ENCODE measurements at regions not wholly inside any gene's neighbourhood (a gene's known extent, or its start where the extent isn't known, plus 50 kb on each side); places are given as distances from the start of the nearest gene placed in this dataset.
"Not testable (repeated sequence)": the region's sequence is repeated elsewhere in the genome, so short reads cannot be mapped to it uniquely, and the experiment has no call there.

GRCh38 chr4:30867427-30867826 lies 147.3 kb downstream of the PCDH7 start:
- no peak overlapping the region for H2AFZ ChIP-seq (ENCODE audit: low read length)
- H3K4me2 ChIP-seq (ENCODE audit: low read length): no peak overlapping the region
- H3K79me2 ChIP-seq (ENCODE audit: insufficient read depth, low read length): no peaks in the 10 kb centered on the region
- H3K36me3 ChIP-seq (ENCODE audit: insufficient read depth, low read length): no peaks in the 10 kb centered on the region
- no peaks in the 10 kb centered on the region for H3K4me1 ChIP-seq (ENCODE audit: insufficient read depth, low read length, severe bottlenecking)
- no peak overlapping the region for H3K9ac ChIP-seq (ENCODE audit: low read length)
- H3K27me3 ChIP-seq (ENCODE audit: insufficient read depth, low read length): no peaks in the 10 kb centered on the region
- H3K27ac ChIP-seq (ENCODE audit: low read depth, low read length, poor library complexity, severe bottlenecking): no peak overlapping the region
- H3F3A ChIP-seq (ENCODE audit: insufficient read depth, low read length): no peaks in the 10 kb centered on the region
- TF ChIP-seq CTCF (IDR thresholded peaks at IDR 0.05; ENCODE audit: low read length) (no peak), EZH2 (IDR thresholded peaks at IDR 0.05; ENCODE audit: borderline replicate concordance, low read length) (no peak)
- no peaks in the 10 kb centered on the region for H3K9me3 ChIP-seq (ENCODE audit: low read length)
- no peaks in the 10 kb centered on the region for H3K9me2 ChIP-seq (ENCODE audit: low read depth, low read length)
- H3K4me3 ChIP-seq (ENCODE audit: low read depth, low read length, poor library complexity, severe bottlenecking): no peak overlapping the region
- H4K20me1 ChIP-seq (ENCODE audit: insufficient read depth, low read length): no peaks in the 10 kb centered on the region

- H3K4me1 ChIP-seq (ENCODE audit: insufficient read depth, low read length, severe bottlenecking): no peaks in the 10 kb centered on the region
- H3K27me3 ChIP-seq (ENCODE audit: insufficient read depth, low read length): no peaks in the 10 kb centered on the region
- no peak overlapping the region for H3K9ac ChIP-seq (ENCODE audit: low read length)
Observed at GRCh38 chr4:30868111-30868895, 148.1 kb downstream of the PCDH7 start.

GRCh38 chr4:30869387-30869786 lies 149.2 kb downstream of the PCDH7 start:
- H3K36me3 ChIP-seq (ENCODE audit: insufficient read depth, low read length): not testable (repeated sequence)

More at GRCh38 chr4:30868111-30868895, 148.1 kb downstream of the PCDH7 start:
- Histone ChIP-seq H3F3A (ENCODE audit: insufficient read depth, low read length) (no peaks in the 10 kb centered on the region), H2AFZ (ENCODE audit: low read length) (no peak overlapping the region), H3K36me3 (ENCODE audit: insufficient read depth, low read length) (no peaks in the 10 kb centered on the region), H3K79me2 (ENCODE audit: insufficient read depth, low read length) (no peaks in the 10 kb centered on the region), H4K20me1 (ENCODE audit: insufficient read depth, low read length) (no peaks in the 10 kb centered on the region), H3K9me2 (ENCODE audit: low read depth, low read length) (no peaks in the 10 kb centered on the region), H3K4me3 (ENCODE audit: low read depth, low read length, poor library complexity, severe bottlenecking) (no peak overlapping the region), H3K4me2 (ENCODE audit: low read length) (no peak overlapping the region), H3K27ac (ENCODE audit: low read depth, low read length, poor library complexity, severe bottlenecking) (no peak overlapping the region), H3K9me3 (ENCODE audit: low read length) (no peaks in the 10 kb centered on the region)
- TF ChIP-seq CTCF (IDR thresholded peaks at IDR 0.05; ENCODE audit: low read length): no peak
- no peak for TF ChIP-seq EZH2 (IDR thresholded peaks at IDR 0.05; ENCODE audit: borderline replicate concordance, low read length)

GRCh38 chr4:30870513-30870912 lies 150.3 kb downstream of the PCDH7 start:
- Histone ChIP-seq H3K27me3 (ENCODE audit: insufficient read depth, low read length) (no peaks in the 10 kb centered on the region), H2AFZ (ENCODE audit: low read length) (no peak overlapping the region), H3K27ac (ENCODE audit: low read depth, low read length, poor library complexity, severe bottlenecking) (no peak overlapping the region), H3K4me3 (ENCODE audit: low read depth, low read length, poor library complexity, severe bottlenecking) (no peak overlapping the region), H3K4me2 (ENCODE audit: low read length) (no peak overlapping the region), H3K9me2 (ENCODE audit: low read depth, low read length) (no peaks in the 10 kb centered on the region), H3K9me3 (ENCODE audit: low read length) (no peaks in the 10 kb centered on the region), H3F3A (ENCODE audit: insufficient read depth, low read length) (no peaks in the 10 kb centered on the region), H3K79me2 (ENCODE audit: insufficient read depth, low read length) (no peaks in the 10 kb centered on the region), H3K9ac (ENCODE audit: low read length) (no peak overlapping the region), H3K4me1 (ENCODE audit: insufficient read depth, low read length, severe bottlenecking) (no peaks in the 10 kb centered on the region), H3K36me3 (ENCODE audit: insufficient read depth, low read length) (no peaks in the 10 kb centered on the region), H4K20me1 (ENCODE audit: insufficient read depth, low read length) (no peaks in the 10 kb centered on the region)
- TF ChIP-seq EZH2 (IDR thresholded peaks at IDR 0.05; ENCODE audit: borderline replicate concordance, low read length) (no peak), CTCF (IDR thresholded peaks at IDR 0.05; ENCODE audit: low read length) (no peak)

More at GRCh38 chr4:30869387-30869786, 149.2 kb downstream of the PCDH7 start:
- not testable (repeated sequence) for H4K20me1 ChIP-seq (ENCODE audit: insufficient read depth, low read length); H3K9me2 ChIP-seq (ENCODE audit: low read depth, low read length); H3K4me3 ChIP-seq (ENCODE audit: low read depth, low read length, poor library complexity, severe bottlenecking); H3K9ac ChIP-seq (ENCODE audit: low read length); H3K27ac ChIP-seq (ENCODE audit: low read depth, low read length, poor library complexity, severe bottlenecking); H3K4me1 ChIP-seq (ENCODE audit: insufficient read depth, low read length, severe bottlenecking); H3K27me3 ChIP-seq (ENCODE audit: insufficient read depth, low read length); H3K4me2 ChIP-seq (ENCODE audit: low read length); H3F3A ChIP-seq (ENCODE audit: insufficient read depth, low read length); H2AFZ ChIP-seq (ENCODE audit: low read length); H3K79me2 ChIP-seq (ENCODE audit: insufficient read depth, low read length); H3K9me3 ChIP-seq (ENCODE audit: low read length)

Measured in OCI-LY1 (cell line).